HG03103 (cell line): ENCODE measurements at regions not wholly inside any gene's neighbourhood (a gene's known extent, or its start where the extent isn't known, plus 50 kb on each side); places are given as distances from the start of the nearest gene placed in this dataset.

Experiments
- ATAC-seq: cut with Tn5 transposase; IDR thresholded peaks from one replicate; pipeline ENCODE4 v1.9.1; 2021; ENCODE audit warnings: low read depth; ENCODE audit not compliant: unreplicated experiment

GRCh38 chr6:137750297-137750696 lies 116.8 kb upstream of the TNFAIP3 start:
- no peak for ATAC-seq

GRCh38 chr6:137751768-137752560 lies 115.1 kb upstream of the TNFAIP3 start:
- ATAC-seq, result no peak

- peak; percentile 73 for ATAC-seq
These were observed 112.7 kb upstream of the TNFAIP3 start for GRCh38 chr6:137754366-137754765.

- peak; percentile 30 for ATAC-seq
These were observed 112.2 kb upstream of the TNFAIP3 start for GRCh38 chr6:137754866-137755265.

- ATAC-seq, result no peak
These were observed 111.8 kb upstream of the TNFAIP3 start for GRCh38 chr6:137755284-137755683.

GRCh38 chr6:137756788-137757187 lies 110.3 kb upstream of the TNFAIP3 start:
- ATAC-seq, result no peak

- no peak for ATAC-seq
These were observed 108.4 kb upstream of the TNFAIP3 start for GRCh38 chr6:137758661-137759060.

- no peak for ATAC-seq
These were observed 107.4 kb upstream of the TNFAIP3 start for GRCh38 chr6:137759624-137760023.

- no peak for ATAC-seq
These were observed 106.0 kb upstream of the TNFAIP3 start for GRCh38 chr6:137761072-137761471.

GRCh38 chr6:137761487-137761886 lies 105.6 kb upstream of the TNFAIP3 start:
- no peak for ATAC-seq

GRCh38 chr6:137762168-137763090 lies 104.6 kb upstream of the TNFAIP3 start:
- no peak for ATAC-seq

GRCh38 chr6:137763436-137763835 lies 103.6 kb upstream of the TNFAIP3 start:
- ATAC-seq, result no peak

- ATAC-seq, result no peak
These were observed 103.2 kb upstream of the TNFAIP3 start for GRCh38 chr6:137763886-137764285.

GRCh38 chr6:137764464-137764863 lies 102.6 kb upstream of the TNFAIP3 start:
- no peak for ATAC-seq

- no peak for ATAC-seq
These were observed 102.0 kb upstream of the TNFAIP3 start for GRCh38 chr6:137765059-137765458.

GRCh38 chr6:137766596-137767370 lies 100.3 kb upstream of the TNFAIP3 start:
- ATAC-seq, result no peak

- no peak for ATAC-seq
These were observed 99.6 kb upstream of the TNFAIP3 start for GRCh38 chr6:137767465-137767864.

- ATAC-seq, result peak; percentile 77
These were observed 99.0 kb upstream of the TNFAIP3 start for GRCh38 chr6:137767911-137768690.

- no peak for ATAC-seq
These were observed 98.1 kb upstream of the TNFAIP3 start for GRCh38 chr6:137768935-137769334.

GRCh38 chr6:137769797-137770362 lies 97.2 kb upstream of the TNFAIP3 start:
- no peak for ATAC-seq
